MG63 (cell line): ENCODE measurements at regions not wholly inside any gene's neighbourhood (a gene's known extent, or its start where the extent isn't known, plus 50 kb on each side); places are given as distances from the start of the nearest gene placed in this dataset.
"Not testable (repeated sequence)": the region's sequence is repeated elsewhere in the genome, so short reads cannot be mapped to it uniquely, and the experiment has no call there.

Experiments
- DNase-seq: peaks from one replicate; pipeline ENCODE4 v3.0.0-alpha.2; 2020
- H3K27me3 ChIP-seq: fragments of 250-450 bp; sonication (Bioruptor Pico); 2 replicates; pipeline ENCODE4 v1.5.1; 2020; ENCODE audit warnings: mild to moderate bottlenecking, moderate library complexity
- H3K36me3 ChIP-seq: fragments of 250-450 bp; sonication (Bioruptor Pico); 2 replicates; pipeline ENCODE4 v1.5.1; 2020; ENCODE audit warnings: mild to moderate bottlenecking, moderate library complexity
- H3K4me3 ChIP-seq: fragments of 250-450 bp; sonication (Bioruptor Pico); 2 replicates; pipeline ENCODE4 v1.5.1; 2020; ENCODE audit warnings: mild to moderate bottlenecking, moderate library complexity
- H3K9me3 ChIP-seq: fragments of 250-450 bp; sonication (Bioruptor Pico); 2 replicates; pipeline ENCODE4 v1.5.1; 2020; ENCODE audit warnings: mild to moderate bottlenecking, moderate library complexity

- Histone ChIP-seq H3K36me3 (no peaks in the 10 kb centered on the region; the same call in 1 of the 2 replicates), H3K9me3 (peaks cover 2% of the 10 kb centered on the region; the same call in 1 of the 2 replicates), H3K4me3 (no peak overlapping the region), H3K27me3 (no peaks in the 10 kb centered on the region)
- peak; percentile 70 for DNase-seq
Observed at GRCh38 chr19:28705008-28705407, 507.9 kb downstream of the UQCRFS1 start.

GRCh38 chr19:28703400-28703956, 509.5 kb downstream of the UQCRFS1 start:
- Histone ChIP-seq H3K27me3 (no peaks in the 10 kb centered on the region), H3K36me3 (no peaks in the 10 kb centered on the region; the same call in 1 of the 2 replicates), H3K4me3 (no peak overlapping the region), H3K9me3 (peaks cover 2% of the 10 kb centered on the region; the same call in 1 of the 2 replicates)
- no peak for DNase-seq

- H3K36me3 ChIP-seq, result no peaks in the 10 kb centered on the region; the same call in 1 of the 2 replicates
- no peak overlapping the region for H3K4me3 ChIP-seq
- peaks cover 2% of the 10 kb centered on the region; the same call in 1 of the 2 replicates for H3K9me3 ChIP-seq
- peak; percentile 45 for DNase-seq
- H3K27me3 ChIP-seq, result no peaks in the 10 kb centered on the region
Observed at GRCh38 chr19:28701491-28701890, 511.5 kb downstream of the UQCRFS1 start.

DNA sequence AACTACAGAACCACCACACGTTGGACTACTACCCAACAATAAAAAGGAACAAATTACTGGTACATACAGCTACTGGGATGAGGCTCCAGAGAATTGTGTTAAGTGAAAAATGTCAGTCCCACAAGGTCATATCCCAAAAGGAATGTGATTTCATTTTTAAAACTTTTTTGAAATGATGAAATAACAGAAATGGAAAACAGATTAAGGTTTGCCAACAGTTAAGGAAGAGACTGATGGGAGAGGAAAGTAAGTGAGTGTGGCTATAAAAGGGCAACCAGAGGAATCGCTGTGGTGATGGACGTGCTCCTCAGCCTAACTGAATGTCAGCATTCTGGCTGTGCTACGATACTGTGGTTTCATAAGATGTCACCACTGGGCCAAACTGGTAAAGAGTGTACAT, 512.8 kb downstream of the UQCRFS1 start:
- no peak for DNase-seq
- Histone ChIP-seq H3K4me3 (no peak overlapping the region), H3K27me3 (no peaks in the 10 kb centered on the region), H3K9me3 (peaks cover 8% of the 10 kb centered on the region), H3K36me3 (no peaks in the 10 kb centered on the region; the same call in 1 of the 2 replicates)

DNA sequence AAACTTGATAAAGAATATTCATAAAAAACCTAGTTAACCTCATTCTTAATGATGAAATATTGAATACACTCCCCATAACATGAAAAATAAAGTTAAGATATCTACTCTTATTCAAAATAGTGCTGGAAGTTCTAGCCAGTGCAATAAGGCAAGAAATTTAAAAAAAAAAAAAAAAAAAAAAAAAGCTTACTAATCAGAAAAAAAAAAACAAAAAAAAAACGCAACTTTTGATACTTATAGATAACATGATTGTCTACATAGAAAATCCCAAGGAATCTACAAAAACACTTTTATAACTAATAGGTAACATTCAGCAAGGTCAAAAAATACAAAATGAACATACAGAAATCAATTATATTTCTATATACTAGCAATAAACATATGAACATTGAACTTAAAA, 515.6 kb downstream of the UQCRFS1 start:
- Histone ChIP-seq H3K27me3 (no peaks in the 10 kb centered on the region), H3K4me3 (no peak overlapping the region), H3K9me3 (peaks cover 7% of the 10 kb centered on the region; the same call in 1 of the 2 replicates), H3K36me3 (no peaks in the 10 kb centered on the region)
- no peak for DNase-seq

- H3K9me3 ChIP-seq, result peaks cover 10% of the 10 kb centered on the region; the same call in 1 of the 2 replicates
- DNase-seq, result peak; percentile 53
- H3K36me3 ChIP-seq, result no peaks in the 10 kb centered on the region
Observed at GRCh38 chr19:28694812-28695211, 518.1 kb downstream of the UQCRFS1 start.

GRCh38 chr19:28691683-28692082, 521.3 kb downstream of the UQCRFS1 start:
- Histone ChIP-seq H3K27me3 (no peaks in the 10 kb centered on the region), H3K9me3 (peaks cover 10% of the 10 kb centered on the region; the same call in 1 of the 2 replicates), H3K4me3 (no peak overlapping the region), H3K36me3 (no peaks in the 10 kb centered on the region)
- DNase-seq, result peak; percentile 25

More at GRCh38 chr19:28694812-28695211, 518.1 kb downstream of the UQCRFS1 start:
- no peak overlapping the region for H3K4me3 ChIP-seq
- H3K27me3 ChIP-seq, result no peaks in the 10 kb centered on the region

GRCh38 chr19:28689464-28689863, 523.5 kb downstream of the UQCRFS1 start:
- not testable (repeated sequence) for H3K36me3 ChIP-seq, H3K9me3 ChIP-seq, H3K4me3 ChIP-seq, H3K27me3 ChIP-seq, DNase-seq

DNA sequence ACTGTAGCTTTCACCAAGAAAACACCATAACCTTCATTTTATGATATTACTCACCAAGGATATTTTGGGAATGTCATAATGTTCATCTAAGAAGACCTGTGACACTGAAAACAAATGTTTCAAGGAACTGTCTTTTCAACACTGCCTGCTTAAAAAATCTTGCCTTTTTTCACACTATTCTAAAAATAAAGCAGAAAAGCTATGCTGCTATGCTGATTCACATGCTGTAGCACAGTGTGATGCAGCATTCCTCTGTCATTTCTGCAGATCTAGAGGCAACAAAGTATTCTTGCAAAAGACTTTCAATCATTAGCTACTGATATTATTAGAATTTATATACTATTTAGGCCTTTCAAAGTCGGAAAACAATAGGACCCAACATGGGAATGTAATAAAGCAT, 525.7 kb downstream of the UQCRFS1 start:
- peaks cover 5% of the 10 kb centered on the region for H3K9me3 ChIP-seq
- no peaks in the 10 kb centered on the region for H3K36me3 ChIP-seq
- DNase-seq, result no peak
- H3K4me3 ChIP-seq, result no peak overlapping the region
- no peaks in the 10 kb centered on the region for H3K27me3 ChIP-seq

- no peak for DNase-seq
- Histone ChIP-seq H3K9me3 (peaks cover 2% of the 10 kb centered on the region; the same call in 1 of the 2 replicates), H3K36me3 (no peaks in the 10 kb centered on the region), H3K27me3 (no peaks in the 10 kb centered on the region), H3K4me3 (no peak overlapping the region)
Observed at GRCh38 chr19:28686756-28687155, 526.2 kb downstream of the UQCRFS1 start.

GRCh38 chr19:28685802-28686201, 527.1 kb downstream of the UQCRFS1 start:
- no peak overlapping the region for H3K4me3 ChIP-seq
- no peaks in the 10 kb centered on the region for H3K36me3 ChIP-seq
- no peak for DNase-seq
- H3K27me3 ChIP-seq, result no peaks in the 10 kb centered on the region
- H3K9me3 ChIP-seq, result peaks cover 2% of the 10 kb centered on the region; the same call in 1 of the 2 replicates

GRCh38 chr19:28685077-28685476, 527.9 kb downstream of the UQCRFS1 start:
- not testable (repeated sequence) for H3K4me3 ChIP-seq, H3K9me3 ChIP-seq, H3K36me3 ChIP-seq, H3K27me3 ChIP-seq, DNase-seq

- no peaks in the 10 kb centered on the region for H3K9me3 ChIP-seq
- DNase-seq, result no peak
- H3K4me3 ChIP-seq, result no peak overlapping the region
- no peaks in the 10 kb centered on the region for H3K36me3 ChIP-seq
- H3K27me3 ChIP-seq, result no peaks in the 10 kb centered on the region
Observed at GRCh38 chr19:28680111-28680510, 532.8 kb downstream of the UQCRFS1 start.

DNA sequence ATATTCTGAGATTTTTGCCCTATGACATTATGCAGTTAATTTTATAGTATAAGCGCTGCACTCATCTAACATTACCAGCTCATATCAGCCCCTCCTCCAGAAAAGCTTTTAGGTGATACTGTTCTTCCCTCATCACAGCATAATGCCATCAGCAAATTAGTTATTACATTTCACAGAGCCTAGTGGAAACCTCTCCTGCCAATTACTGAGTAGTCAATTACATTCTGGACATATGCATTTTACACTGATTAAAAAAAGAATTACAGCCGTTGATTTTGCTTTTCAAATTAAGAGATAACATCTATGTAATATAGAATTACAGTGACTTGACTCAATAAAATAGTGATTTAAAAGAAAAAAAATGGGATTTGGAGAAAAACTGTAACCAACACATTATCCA, 542.1 kb downstream of the UQCRFS1 start:
- H3K36me3 ChIP-seq, result no peaks in the 10 kb centered on the region
- no peak for DNase-seq
- no peak overlapping the region for H3K4me3 ChIP-seq
- H3K27me3 ChIP-seq, result no peaks in the 10 kb centered on the region
- H3K9me3 ChIP-seq, result peaks cover 9% of the 10 kb centered on the region

DNA sequence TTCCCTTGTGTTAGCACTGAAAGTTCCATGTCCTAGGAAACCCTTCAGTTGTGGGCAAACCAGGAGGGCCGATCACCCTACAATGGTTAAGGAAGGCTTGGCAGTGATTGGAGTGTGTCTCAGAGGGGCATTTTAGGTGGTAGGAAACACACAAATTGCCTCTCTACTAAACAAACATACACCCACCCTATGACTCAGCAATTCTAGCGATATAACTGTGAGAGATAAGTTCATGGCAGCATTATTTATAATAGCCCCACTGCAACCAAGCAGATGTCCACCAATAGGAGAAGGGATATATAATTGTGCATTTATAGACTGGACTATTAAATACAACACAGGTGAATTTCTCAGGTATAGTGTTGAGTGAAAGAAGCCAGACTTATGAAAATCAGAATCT, 543.1 kb downstream of the UQCRFS1 start:
- Histone ChIP-seq H3K36me3 (no peaks in the 10 kb centered on the region), H3K4me3 (no peak overlapping the region), H3K27me3 (no peaks in the 10 kb centered on the region), H3K9me3 (peaks cover 9% of the 10 kb centered on the region)
- no peak for DNase-seq

DNA sequence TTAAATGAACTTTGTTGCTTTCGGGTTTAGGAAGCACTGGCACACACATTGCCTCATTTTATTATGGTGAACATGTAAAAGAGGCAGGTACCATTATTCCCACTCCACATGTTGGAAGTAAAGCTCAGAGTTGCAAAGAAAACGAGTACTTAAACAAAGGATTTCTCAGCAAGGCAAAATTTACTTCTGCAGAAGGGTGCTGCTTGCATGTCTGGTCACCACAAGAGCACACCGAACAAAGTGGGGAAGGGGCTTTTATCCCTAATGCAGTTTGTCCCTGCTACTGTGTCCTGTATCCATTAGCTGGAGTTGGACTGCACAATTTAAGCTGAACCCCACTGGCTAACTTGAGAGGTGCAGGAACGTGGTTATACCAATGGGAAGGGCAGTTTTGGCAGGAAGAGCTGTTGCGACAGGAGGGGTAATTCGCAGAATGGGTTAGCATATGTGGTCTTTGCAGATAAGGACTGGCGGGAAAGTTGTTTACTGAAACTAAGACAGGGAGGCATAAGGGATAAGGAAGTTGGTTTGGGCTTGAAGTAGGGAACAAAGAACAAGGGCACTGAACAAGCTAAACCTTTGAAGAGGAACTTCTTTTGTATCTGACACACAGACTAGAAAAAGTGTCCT, 545.5 kb downstream of the UQCRFS1 start:
- DNase-seq, result no peak
- peaks cover 9% of the 10 kb centered on the region for H3K9me3 ChIP-seq
- H3K27me3 ChIP-seq, result no peaks in the 10 kb centered on the region
- H3K36me3 ChIP-seq, result no peaks in the 10 kb centered on the region
- no peak overlapping the region for H3K4me3 ChIP-seq

- no peaks in the 10 kb centered on the region for H3K27me3 ChIP-seq
- H3K9me3 ChIP-seq, result peaks cover 9% of the 10 kb centered on the region
- no peaks in the 10 kb centered on the region for H3K36me3 ChIP-seq
- H3K4me3 ChIP-seq, result no peak overlapping the region
- no peak for DNase-seq
Observed at GRCh38 chr19:28665748-28666147, 547.2 kb downstream of the UQCRFS1 start.

DNA sequence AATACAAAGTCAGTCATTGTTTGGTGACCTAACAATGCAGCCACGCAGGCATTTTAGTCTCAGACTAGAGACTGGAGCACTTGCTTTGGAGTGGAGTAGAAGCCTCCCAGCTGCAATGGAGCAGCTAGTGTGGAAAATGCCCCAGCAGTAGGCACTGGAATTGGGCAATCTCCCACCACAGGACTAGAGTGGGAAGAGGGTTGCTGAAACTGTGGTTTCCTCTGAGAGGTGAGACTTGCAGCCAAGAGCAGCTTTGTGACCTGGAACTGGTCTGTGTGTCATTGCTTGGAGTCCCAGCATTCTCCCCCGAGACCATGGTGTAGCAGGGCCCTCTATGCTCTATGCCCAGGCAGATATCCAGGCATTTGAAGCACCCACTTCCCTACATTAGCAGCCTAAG, 556.3 kb downstream of the UQCRFS1 start:
- DNase-seq, result no peak
- Histone ChIP-seq H3K36me3 (no peaks in the 10 kb centered on the region), H3K4me3 (no peak overlapping the region), H3K9me3 (peaks cover 3% of the 10 kb centered on the region; the same call in 1 of the 2 replicates), H3K27me3 (no peaks in the 10 kb centered on the region)
